ENCODE measurements at regions not wholly inside any gene's neighbourhood (a gene's known extent, or its start where the extent isn't known, plus 50 kb on each side); places are given as distances from the start of the nearest gene placed in this dataset.

- H3K27me3 ChIP-seq, result no peaks in the 10 kb centered on the region
- H3K79me2 ChIP-seq, result no peaks in the 10 kb centered on the region
- peaks cover 4% of the 10 kb centered on the region for H3K4me1 ChIP-seq (ENCODE audit: insufficient read depth)
- peak overlapping the region; percentile 59 for H3K27ac ChIP-seq
- no peak for DNase-seq (ENCODE audit: low spot score)
- H4K20me1 ChIP-seq (ENCODE audit: insufficient read depth, poor library complexity, severe bottlenecking), result no peaks in the 10 kb centered on the region
- no peaks in the 10 kb centered on the region for H3K9me3 ChIP-seq (ENCODE audit: low read depth)
- H3K36me3 ChIP-seq (replicated peaks; ENCODE audit: insufficient read depth, low read depth), result no peaks in the 10 kb centered on the region
- H3K4me3 ChIP-seq, result no peak overlapping the region
- 86% methylated on average over 8 of the region's 9 CpGs for WGBS (ENCODE audit: low lambda C conversion rate, missing lambda C conversion rate)
- no peaks in the 10 kb centered on the region for H3K9me2 ChIP-seq (replicated peaks; ENCODE audit: insufficient read depth)
- H2AFZ ChIP-seq, result no peak overlapping the region
- TF ChIP-seq CTCF (IDR thresholded peaks at IDR 0.05; ENCODE audit: poor library complexity) (no peak), EZH2 (IDR thresholded peaks at IDR 0.05; ENCODE audit: borderline replicate concordance) (no peak), EZH2phosphoT487 (IDR thresholded peaks at IDR 0.05; ENCODE audit: low read depth, severe bottlenecking, unreplicated experiment) (no peak)
- H3K4me2 ChIP-seq, result no peak overlapping the region
Observed at GRCh38 chr9:16282718-16283117, 587.8 kb downstream of the BNC2 start.

GRCh38 chr9:16286160-16286559 lies 584.3 kb downstream of the BNC2 start:
- Histone ChIP-seq H4K20me1 (ENCODE audit: insufficient read depth, poor library complexity, severe bottlenecking) (no peaks in the 10 kb centered on the region), H3K79me2 (no peaks in the 10 kb centered on the region), H3K36me3 (replicated peaks; ENCODE audit: insufficient read depth, low read depth) (no peaks in the 10 kb centered on the region), H3K9me2 (replicated peaks; ENCODE audit: insufficient read depth) (no peaks in the 10 kb centered on the region), H3K4me1 (ENCODE audit: insufficient read depth) (no peaks in the 10 kb centered on the region), H3K9me3 (ENCODE audit: low read depth) (no peaks in the 10 kb centered on the region), H3K27me3 (no peaks in the 10 kb centered on the region), H2AFZ (no peak overlapping the region), H3K27ac (no peak overlapping the region), H3K4me3 (no peak overlapping the region), H3K4me2 (no peak overlapping the region)
- WGBS (ENCODE audit: low lambda C conversion rate, missing lambda C conversion rate), result 88% methylated on average over 7 of the region's 7 CpGs
- TF ChIP-seq CTCF (IDR thresholded peaks at IDR 0.05; ENCODE audit: poor library complexity) (no peak), EZH2phosphoT487 (IDR thresholded peaks at IDR 0.05; ENCODE audit: low read depth, severe bottlenecking, unreplicated experiment) (no peak), EZH2 (IDR thresholded peaks at IDR 0.05; ENCODE audit: borderline replicate concordance) (no peak)
- DNase-seq (ENCODE audit: low spot score), result no peak

GRCh38 chr9:16289639-16290038 lies 580.8 kb downstream of the BNC2 start:
- H3K9me3 ChIP-seq (ENCODE audit: low read depth), result no peaks in the 10 kb centered on the region
- no peaks in the 10 kb centered on the region for H3K36me3 ChIP-seq (replicated peaks; ENCODE audit: insufficient read depth, low read depth)
- no peak overlapping the region for H2AFZ ChIP-seq
- H3K79me2 ChIP-seq, result no peaks in the 10 kb centered on the region
- no peak overlapping the region for H3K4me2 ChIP-seq
- DNase-seq (ENCODE audit: low spot score), result no peak
- no peaks in the 10 kb centered on the region for H3K4me1 ChIP-seq (ENCODE audit: insufficient read depth)
- no peaks in the 10 kb centered on the region for H3K9me2 ChIP-seq (replicated peaks; ENCODE audit: insufficient read depth)
- 98% methylated on average over 3 of the region's 3 CpGs for WGBS (ENCODE audit: low lambda C conversion rate, missing lambda C conversion rate)
- no peaks in the 10 kb centered on the region for H4K20me1 ChIP-seq (ENCODE audit: insufficient read depth, poor library complexity, severe bottlenecking)
- no peak overlapping the region for H3K27ac ChIP-seq
- TF ChIP-seq EZH2phosphoT487 (IDR thresholded peaks at IDR 0.05; ENCODE audit: low read depth, severe bottlenecking, unreplicated experiment) (no peak), EZH2 (IDR thresholded peaks at IDR 0.05; ENCODE audit: borderline replicate concordance) (no peak), CTCF (IDR thresholded peaks at IDR 0.05; ENCODE audit: poor library complexity) (no peak)
- H3K27me3 ChIP-seq, result no peaks in the 10 kb centered on the region
- no peak overlapping the region for H3K4me3 ChIP-seq

GRCh38 chr9:16290169-16290568 lies 580.3 kb downstream of the BNC2 start:
- Histone ChIP-seq H3K27ac (no peak overlapping the region), H3K9me2 (replicated peaks; ENCODE audit: insufficient read depth) (no peaks in the 10 kb centered on the region), H3K27me3 (no peaks in the 10 kb centered on the region), H4K20me1 (ENCODE audit: insufficient read depth, poor library complexity, severe bottlenecking) (no peaks in the 10 kb centered on the region), H3K4me2 (no peak overlapping the region), H3K9me3 (ENCODE audit: low read depth) (no peaks in the 10 kb centered on the region), H3K36me3 (replicated peaks; ENCODE audit: insufficient read depth, low read depth) (no peaks in the 10 kb centered on the region), H3K4me3 (no peak overlapping the region), H3K79me2 (no peaks in the 10 kb centered on the region), H3K4me1 (ENCODE audit: insufficient read depth) (no peaks in the 10 kb centered on the region), H2AFZ (no peak overlapping the region)
- DNase-seq (ENCODE audit: low spot score), result no peak
- TF ChIP-seq EZH2phosphoT487 (IDR thresholded peaks at IDR 0.05; ENCODE audit: low read depth, severe bottlenecking, unreplicated experiment), result no peak
- no peak for TF ChIP-seq EZH2 (IDR thresholded peaks at IDR 0.05; ENCODE audit: borderline replicate concordance)
- TF ChIP-seq CTCF (IDR thresholded peaks at IDR 0.05; ENCODE audit: poor library complexity), result no peak
- WGBS (ENCODE audit: low lambda C conversion rate, missing lambda C conversion rate), result 72% methylated on average over 5 of the region's 5 CpGs
